GM10266 (cell line): ENCODE measurements at regions not wholly inside any gene's neighbourhood (a gene's known extent, or its start where the extent isn't known, plus 50 kb on each side); places are given as distances from the start of the nearest gene placed in this dataset.
"Not testable (repeated sequence)": the region's sequence is repeated elsewhere in the genome, so short reads cannot be mapped to it uniquely, and the experiment has no call there.

Experiments
- DNase-seq: peaks from one replicate; pipeline ENCODE4 v3.0.0; 2012; ENCODE audit errors: extremely low spot score
- CTCF ChIP-seq: IDR thresholded peaks from 2 replicates; pipeline ENCODE4 v1.5.1; 2012; ENCODE audit warnings: mild to moderate bottlenecking, low read depth; ENCODE audit not compliant: control insufficient read depth, insufficient read depth; ENCODE audit errors: missing control alignments

DNA sequence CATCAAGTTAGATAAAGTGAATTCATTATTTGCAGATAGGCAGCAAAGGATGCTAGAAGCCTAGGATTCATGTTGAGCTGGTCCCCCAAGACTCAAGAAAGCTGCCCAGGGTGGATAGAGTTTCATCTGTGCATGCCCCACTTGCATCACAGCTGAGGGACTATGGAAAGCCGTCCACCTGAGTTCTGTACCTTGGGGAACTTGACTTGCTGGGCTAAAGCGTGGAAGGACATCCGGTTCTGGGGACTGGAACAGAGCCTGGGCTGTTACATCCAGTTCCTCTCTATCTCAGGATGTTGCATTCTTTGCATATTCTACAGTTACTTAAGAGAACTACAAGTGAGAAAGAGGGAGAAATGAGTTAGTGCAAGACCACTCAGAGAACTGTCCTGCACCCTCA, 458.4 kb downstream of the SHISA9 start:
- TF ChIP-seq CTCF, result no peak
- DNase-seq, result no peak

GRCh38 chr16:13372421-13372820, 471.0 kb downstream of the SHISA9 start:
- no peak for TF ChIP-seq CTCF

GRCh38 chr16:13376174-13376573, 474.8 kb downstream of the SHISA9 start:
- peak; percentile 61 for DNase-seq
- no peak for TF ChIP-seq CTCF

More at GRCh38 chr16:13372421-13372820, 471.0 kb downstream of the SHISA9 start:
- DNase-seq, result no peak

DNA sequence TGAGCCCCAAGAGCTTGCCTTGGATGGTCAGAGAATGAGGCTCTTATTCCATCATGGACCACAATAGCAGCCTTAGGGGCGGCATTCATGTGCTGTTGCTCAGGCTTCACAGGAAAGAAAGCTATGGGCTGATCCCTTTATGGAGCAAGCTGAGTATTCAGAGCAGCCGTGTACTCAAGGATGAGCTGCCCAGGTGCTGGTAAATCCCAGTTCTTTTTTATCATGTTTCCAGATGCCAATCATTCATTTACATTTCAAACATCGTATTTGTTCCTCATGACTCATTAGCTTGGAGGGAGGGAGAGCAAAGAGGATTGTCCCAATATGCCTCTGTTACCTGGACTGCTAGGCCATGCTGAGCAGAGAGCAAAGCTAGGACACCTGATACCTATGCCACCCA, 475.7 kb downstream of the SHISA9 start:
- no peak for DNase-seq
- TF ChIP-seq CTCF, result no peak

GRCh38 chr16:13378151-13378550, 476.8 kb downstream of the SHISA9 start:
- DNase-seq, result no peak
- TF ChIP-seq CTCF, result no peak

GRCh38 chr16:13379266-13379665, 477.9 kb downstream of the SHISA9 start:
- no peak for DNase-seq
- TF ChIP-seq CTCF, result no peak

- not testable (repeated sequence) for DNase-seq
Observed at GRCh38 chr16:13385156-13386040, 484.0 kb downstream of the SHISA9 start.
